ENCODE measurements at regions not wholly inside any gene's neighbourhood (a gene's known extent, or its start where the extent isn't known, plus 50 kb on each side); places are given as distances from the start of the nearest gene placed in this dataset.

- no peak for TF ChIP-seq CTCF (IDR thresholded peaks at IDR 0.05; ENCODE audit: insufficient read depth in 1 of 2, low read depth in 1 of 2, low read length in 1 of 2, severe bottlenecking in 1 of 2, unreplicated experiment in 1 of 2)
- POLR2A ChIA-PET = no interaction called here
- peaks cover 5% of the 10 kb centered on the region for H3K36me3 Mint-ChIP-seq (ENCODE audit: insufficient read depth, unreplicated experiment)
- intact Hi-C loops (cut with micrococcal nuclease; ENCODE audit: unreplicated experiment) = no loop called here
- no TSS peak for BruUV-seq (replicated peaks)
- H3K9me3 Mint-ChIP-seq (ENCODE audit: unreplicated experiment) = peaks cover 15% of the 10 kb centered on the region
- H3K27me3 Mint-ChIP-seq (ENCODE audit: insufficient read depth, unreplicated experiment) = peaks cover 10% of the 10 kb centered on the region
- no peaks in the 10 kb centered on the region for H3K4me1 Mint-ChIP-seq (ENCODE audit: low read depth, unreplicated experiment)
- CTCF ChIA-PET = no interaction called here
- no peak overlapping the region for H3K4me3 ChIP-seq (ENCODE audit: low read depth, low read length)
- H3K4me3 Mint-ChIP-seq (ENCODE audit: unreplicated experiment) = no peak overlapping the region
- H3K9me3 ChIP-seq = peaks cover 9% of the 10 kb centered on the region; the same call in 1 of the 2 replicates
- H3K4me1 ChIP-seq = no peaks in the 10 kb centered on the region
- no peak overlapping the region for H3K27ac Mint-ChIP-seq (ENCODE audit: unreplicated experiment)
- no peaks in the 10 kb centered on the region for H3K27me3 ChIP-seq (replicated peaks; ENCODE audit: control insufficient read depth, insufficient read depth, low read length)
- H3K36me3 ChIP-seq (ENCODE audit: control insufficient read depth, insufficient read depth, low read length) = no peaks in the 10 kb centered on the region
- no peak for DNase-seq
Observed at GRCh38 chr10:6847561-6847960, 267.5 kb upstream of the PRKCQ start.

- peaks cover 9% of the 10 kb centered on the region; the same call in 1 of the 2 replicates for H3K9me3 ChIP-seq
- intact Hi-C loops (cut with micrococcal nuclease; ENCODE audit: unreplicated experiment) = no loop called here
- DNase-seq = no peak
- POLR2A ChIA-PET = no interaction called here
- Mint-ChIP-seq H3K4me3 (ENCODE audit: unreplicated experiment) (no peak overlapping the region), H3K27ac (ENCODE audit: unreplicated experiment) (no peak overlapping the region), H3K27me3 (ENCODE audit: insufficient read depth, unreplicated experiment) (peaks cover 3% of the 10 kb centered on the region), H3K9me3 (ENCODE audit: unreplicated experiment) (peaks cover 35% of the 10 kb centered on the region), H3K4me1 (ENCODE audit: low read depth, unreplicated experiment) (no peaks in the 10 kb centered on the region), H3K36me3 (ENCODE audit: insufficient read depth, unreplicated experiment) (peaks cover 5% of the 10 kb centered on the region)
- CTCF ChIA-PET = no interaction called here
- no peaks in the 10 kb centered on the region for H3K27me3 ChIP-seq (replicated peaks; ENCODE audit: control insufficient read depth, insufficient read depth, low read length)
- no peaks in the 10 kb centered on the region for H3K36me3 ChIP-seq (ENCODE audit: control insufficient read depth, insufficient read depth, low read length)
- no peak overlapping the region for H3K4me3 ChIP-seq (ENCODE audit: low read depth, low read length)
- H3K4me1 ChIP-seq = no peaks in the 10 kb centered on the region
- no TSS peak for BruUV-seq (replicated peaks)
- no peak for TF ChIP-seq CTCF (IDR thresholded peaks at IDR 0.05; ENCODE audit: insufficient read depth in 1 of 2, low read depth in 1 of 2, low read length in 1 of 2, severe bottlenecking in 1 of 2, unreplicated experiment in 1 of 2)
Observed at GRCh38 chr10:6843894-6844650, 264.0 kb upstream of the PRKCQ start.

GRCh38 chr10:6843481-6843881 is 263.4 kb upstream of the PRKCQ start:
- no peak for TF ChIP-seq CTCF (IDR thresholded peaks at IDR 0.05; ENCODE audit: insufficient read depth in 1 of 2, low read depth in 1 of 2, low read length in 1 of 2, severe bottlenecking in 1 of 2, unreplicated experiment in 1 of 2)
- no peak overlapping the region for H3K4me3 ChIP-seq (ENCODE audit: low read depth, low read length)
- Mint-ChIP-seq H3K9me3 (ENCODE audit: unreplicated experiment) (peaks cover 41% of the 10 kb centered on the region), H3K27me3 (ENCODE audit: insufficient read depth, unreplicated experiment) (peaks cover 3% of the 10 kb centered on the region), H3K4me1 (ENCODE audit: low read depth, unreplicated experiment) (no peaks in the 10 kb centered on the region), H3K4me3 (ENCODE audit: unreplicated experiment) (no peak overlapping the region), H3K27ac (ENCODE audit: unreplicated experiment) (no peak overlapping the region), H3K36me3 (ENCODE audit: insufficient read depth, unreplicated experiment) (peaks cover 5% of the 10 kb centered on the region)
- no TSS peak for BruUV-seq (replicated peaks)
- no peaks in the 10 kb centered on the region for H3K4me1 ChIP-seq
- ChIA-PET CTCF (no interaction called here), POLR2A (no interaction called here)
- no peaks in the 10 kb centered on the region for H3K36me3 ChIP-seq (ENCODE audit: control insufficient read depth, insufficient read depth, low read length)
- DNase-seq = no peak
- no peaks in the 10 kb centered on the region for H3K27me3 ChIP-seq (replicated peaks; ENCODE audit: control insufficient read depth, insufficient read depth, low read length)
- intact Hi-C loops (cut with micrococcal nuclease; ENCODE audit: unreplicated experiment) = no loop called here
- peaks cover 9% of the 10 kb centered on the region; the same call in 1 of the 2 replicates for H3K9me3 ChIP-seq
